Heart left ventricle (tissue), 13 donors: ENCODE measurements at regions not wholly inside any gene's neighbourhood (a gene's known extent, or its start where the extent isn't known, plus 50 kb on each side); places are given as distances from the start of the nearest gene placed in this dataset.

Experiments used
- POLR2A ChIP-seq, 2 donors: fragments of 450-650 bp; IDR thresholded peaks; one replicate each; pipeline ENCODE4 v1.6.1; 2017; ENCODE audit warnings: antibody characterized with exemption in 2 of 2, mild to moderate bottlenecking in 2 of 2, moderate library complexity in 2 of 2
- TF ChIP-seq, protein P1 (sequence below), 12 donors: fragments of 200-600 bp; sonication (generic) in 4 of 12; IDR thresholded peaks; one replicate each; pipeline versions ENCODE4 v1.5.0 to v1.8.0; 2018 to 2022; ENCODE audit warnings: antibody characterized with exemption in 12 of 12, mild to moderate bottlenecking in 5 of 12
- donor health status: ischemic (EF 13 %, LVEDD 7.1; RV severe dilation, severe dysfunction).
- donor health status: DM: no; HTN: yes; CAD: no.
- donor health status: DM: no; HTN: no; CAD: no.
- donor health status: ischemic (EF 25% LVEDD 6.9; RV normal size, moderate dysfunction).
- donor health status: ischemic (EF 25% LVEDD 5.7; RV mildly dilated, moderate dysfunction).
- donor health status: ischemic (EF 35%, LVEDD 5.7; RV mildly dilated, moderate dysfunction).
- donor health status: nonischemic (EF 11% LVEDD 7.7; RV severe dilation, severe dysfunction).
- donor health status: DM: yes; HTN: yes; CAD: no.
- donor health status: PGD.
- donor health status: ischemic (EF 29% LVEDD 5.4; RV normal size, mild dysfunction).
- donor health status: nonischemic (EF 23%, LVEDD 6.1; RV moderate dilation, normal function).

DNA sequence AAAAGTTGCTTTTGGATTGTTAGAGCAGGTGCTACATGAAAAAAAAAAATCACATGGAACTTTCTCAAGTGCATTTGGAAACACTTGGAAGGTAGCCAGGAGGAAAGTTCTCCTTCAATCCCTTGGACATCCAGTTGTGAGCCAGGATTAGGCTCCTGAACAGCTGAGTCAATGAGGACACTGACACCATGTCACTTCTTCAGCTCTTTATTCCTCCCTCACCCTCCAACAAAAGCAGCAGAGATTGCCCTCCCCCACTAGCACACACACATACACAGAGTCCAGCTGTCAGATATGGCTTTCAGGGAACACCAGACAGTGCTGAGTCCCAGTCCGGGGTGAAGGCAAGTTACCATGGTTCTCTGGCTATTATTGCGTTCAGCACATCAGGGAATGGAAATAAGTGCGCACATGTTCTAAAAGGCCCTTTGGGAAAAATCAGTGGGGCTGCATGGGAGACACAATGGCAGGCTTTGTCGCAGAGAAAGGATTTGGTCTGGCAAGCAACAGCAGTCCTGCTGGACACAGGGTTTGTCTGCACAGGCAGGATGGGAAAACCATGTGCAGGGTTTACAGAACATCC, 124.7 kb upstream of the MARCKS start:
- TF ChIP-seq, protein P1, sequence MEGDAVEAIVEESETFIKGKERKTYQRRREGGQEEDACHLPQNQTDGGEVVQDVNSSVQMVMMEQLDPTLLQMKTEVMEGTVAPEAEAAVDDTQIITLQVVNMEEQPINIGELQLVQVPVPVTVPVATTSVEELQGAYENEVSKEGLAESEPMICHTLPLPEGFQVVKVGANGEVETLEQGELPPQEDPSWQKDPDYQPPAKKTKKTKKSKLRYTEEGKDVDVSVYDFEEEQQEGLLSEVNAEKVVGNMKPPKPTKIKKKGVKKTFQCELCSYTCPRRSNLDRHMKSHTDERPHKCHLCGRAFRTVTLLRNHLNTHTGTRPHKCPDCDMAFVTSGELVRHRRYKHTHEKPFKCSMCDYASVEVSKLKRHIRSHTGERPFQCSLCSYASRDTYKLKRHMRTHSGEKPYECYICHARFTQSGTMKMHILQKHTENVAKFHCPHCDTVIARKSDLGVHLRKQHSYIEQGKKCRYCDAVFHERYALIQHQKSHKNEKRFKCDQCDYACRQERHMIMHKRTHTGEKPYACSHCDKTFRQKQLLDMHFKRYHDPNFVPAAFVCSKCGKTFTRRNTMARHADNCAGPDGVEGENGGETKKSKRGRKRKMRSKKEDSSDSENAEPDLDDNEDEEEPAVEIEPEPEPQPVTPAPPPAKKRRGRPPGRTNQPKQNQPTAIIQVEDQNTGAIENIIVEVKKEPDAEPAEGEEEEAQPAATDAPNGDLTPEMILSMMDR (IDR thresholded peaks at IDR 0.05) = peak in 5 of 12 donors; percentile 17 to 47 (median 33)
- TF ChIP-seq POLR2A (IDR thresholded peaks at IDR 0.05) = no peak
